Stimulated activated CD4-positive, alpha-beta T cell treated with anti-CD3 and anti-CD28 coated beads, Interleukin-12 subunit alpha, Interleukin-12 subunit beta, amount 100 ng/mL, for 4 hours (primary cell): ENCODE measurements at regions not wholly inside any gene's neighbourhood (a gene's known extent, or its start where the extent isn't known, plus 50 kb on each side); places are given as distances from the start of the nearest gene placed in this dataset.

Experiments used
- DNase-seq: peaks from one replicate; pipeline ENCODE4 v3.0.0-alpha.2; 2020

DNA sequence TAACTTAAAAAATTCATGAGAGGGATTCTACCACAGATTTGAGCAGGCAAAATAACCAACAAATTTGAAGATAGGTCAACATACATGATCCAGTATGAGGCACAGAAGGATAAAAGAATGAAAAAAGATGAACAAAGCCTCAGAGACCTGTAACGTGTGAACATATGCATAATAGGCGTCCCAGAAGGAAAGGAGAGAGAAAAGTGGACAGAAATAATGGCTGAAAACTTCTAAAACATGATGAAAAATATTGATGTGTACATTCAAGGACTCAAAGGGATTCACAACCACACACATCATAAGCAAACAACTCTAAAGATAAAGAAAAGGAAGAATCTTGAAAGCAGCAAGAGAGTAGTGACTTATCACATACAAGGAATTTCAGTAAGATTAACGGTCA is 100.1 kb upstream of the PARD3B start:
- DNase-seq: no peak

DNA sequence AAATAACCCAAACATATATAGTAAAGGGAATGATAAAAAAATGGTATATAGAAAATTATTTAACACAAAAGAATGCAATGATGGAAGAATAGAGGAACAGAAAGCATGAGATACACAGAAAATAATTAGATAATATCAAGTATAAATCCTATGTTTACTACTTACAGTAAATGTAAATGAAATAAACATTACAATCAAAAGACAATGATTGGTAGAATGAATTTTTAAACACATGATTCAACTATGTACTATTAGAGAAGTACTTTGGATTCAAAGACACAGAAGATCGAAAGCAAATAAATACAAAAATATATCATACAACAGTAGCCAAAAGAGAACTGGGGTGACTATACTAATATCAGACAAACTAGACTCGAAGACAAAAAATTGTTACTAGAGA is 97.6 kb upstream of the PARD3B start:
- DNase-seq: no peak

- no peak for DNase-seq
Observed at GRCh38 chr2:204449977-204450376, 95.3 kb upstream of the PARD3B start.

DNA sequence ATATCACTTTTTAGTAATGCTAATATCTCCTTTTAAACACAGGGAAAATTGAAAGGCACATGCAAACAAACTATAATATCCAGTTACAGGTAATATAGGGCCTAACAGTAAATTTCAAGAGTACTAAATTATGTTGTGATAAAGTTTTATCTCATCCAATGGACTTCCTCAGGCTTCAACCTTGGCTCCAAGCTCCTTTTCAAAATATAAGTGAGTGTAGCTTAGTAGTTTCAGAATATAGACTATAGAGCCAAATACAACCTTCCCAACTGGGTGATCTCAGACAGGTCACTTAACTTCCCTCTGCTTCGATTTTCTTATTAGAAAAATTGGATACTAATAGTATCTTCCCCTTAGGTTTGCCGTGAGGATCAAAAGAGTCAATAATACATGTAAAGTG is 93.5 kb upstream of the PARD3B start:
- no peak for DNase-seq

- DNase-seq: no peak
Observed at GRCh38 chr2:204452464-204453023, 92.7 kb upstream of the PARD3B start.

GRCh38 chr2:204453730-204454167 is 91.5 kb upstream of the PARD3B start:
- DNase-seq: no peak

- no peak for DNase-seq
Observed at GRCh38 chr2:204454672-204455380, 90.4 kb upstream of the PARD3B start.

DNA sequence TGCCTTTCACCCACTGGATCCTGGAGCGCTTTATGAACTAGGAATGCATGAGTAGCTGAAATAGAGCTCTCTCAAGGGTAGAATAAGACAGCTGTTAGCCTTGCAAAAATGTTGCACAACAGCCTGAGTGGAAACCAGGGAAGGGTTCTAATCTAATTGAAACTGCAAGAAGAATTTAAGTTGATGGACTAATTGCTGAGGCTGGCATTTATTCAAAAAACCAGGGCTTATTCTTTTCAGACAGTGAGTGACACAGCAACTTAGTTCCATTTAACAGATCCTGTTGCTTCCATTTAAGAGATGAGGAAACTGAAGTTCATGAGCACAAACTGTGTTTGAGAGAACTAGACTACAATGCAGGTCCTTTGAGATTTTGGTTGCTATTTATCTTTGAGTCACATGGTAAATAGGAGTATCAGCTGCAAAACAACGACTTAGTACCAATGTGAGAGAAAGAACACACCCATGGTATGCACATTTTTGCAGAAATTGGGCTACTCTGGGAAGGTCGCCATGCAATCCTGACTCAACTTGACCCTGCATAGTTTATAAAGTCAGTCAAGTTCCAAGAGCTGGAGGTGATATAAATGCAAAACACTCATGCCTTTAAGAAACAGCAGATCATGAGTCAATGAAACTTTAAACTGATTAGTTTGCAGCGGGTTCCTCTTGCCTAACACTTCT is 76.4 kb upstream of the PARD3B start:
- no peak for DNase-seq

DNA sequence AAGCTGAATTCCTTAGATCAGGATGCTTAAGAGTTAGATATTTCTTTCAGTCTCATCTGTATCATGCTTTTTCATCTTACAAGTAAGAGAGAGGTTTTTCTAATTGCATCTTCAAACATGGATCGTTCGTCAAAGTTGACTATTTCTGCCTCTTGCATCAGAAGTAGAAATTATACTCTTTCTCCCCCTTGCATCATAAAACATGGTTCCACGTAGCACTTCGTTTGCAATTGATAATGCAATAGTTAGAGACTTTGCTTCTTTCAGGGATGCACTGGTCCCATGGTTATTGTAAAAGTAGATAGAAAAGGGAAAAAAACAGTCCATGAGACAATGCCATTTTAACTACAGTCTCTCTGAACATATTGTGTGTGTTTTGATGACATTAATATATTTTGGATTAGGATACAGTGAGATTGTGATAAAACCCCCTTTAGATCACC is 75.1 kb upstream of the PARD3B start:
- DNase-seq: no peak

GRCh38 chr2:204470621-204471196 is 74.6 kb upstream of the PARD3B start:
- no peak for DNase-seq

DNA sequence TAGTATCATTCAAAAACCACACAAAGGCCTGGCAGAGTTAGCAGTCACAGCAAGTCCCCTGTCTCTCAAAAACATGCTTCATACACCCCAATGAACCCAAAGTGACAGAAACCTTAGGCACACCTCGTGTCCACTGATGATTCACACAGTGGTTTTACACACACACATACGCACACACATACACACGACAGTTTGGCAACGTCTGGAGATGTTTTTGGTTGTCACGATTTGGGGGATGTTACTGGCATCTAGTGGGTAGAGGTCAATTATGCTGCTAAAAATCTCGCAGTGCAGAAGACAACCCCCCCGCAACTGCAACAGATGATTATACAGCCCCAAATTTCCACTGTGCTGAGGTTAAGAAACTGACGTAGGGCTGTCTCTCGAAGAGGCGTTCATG is 72.9 kb upstream of the PARD3B start:
- no peak for DNase-seq

- no peak for DNase-seq
Observed at GRCh38 chr2:204473224-204473623, 72.1 kb upstream of the PARD3B start.

- DNase-seq: no peak
Observed at GRCh38 chr2:204475399-204475798, 69.9 kb upstream of the PARD3B start.

DNA sequence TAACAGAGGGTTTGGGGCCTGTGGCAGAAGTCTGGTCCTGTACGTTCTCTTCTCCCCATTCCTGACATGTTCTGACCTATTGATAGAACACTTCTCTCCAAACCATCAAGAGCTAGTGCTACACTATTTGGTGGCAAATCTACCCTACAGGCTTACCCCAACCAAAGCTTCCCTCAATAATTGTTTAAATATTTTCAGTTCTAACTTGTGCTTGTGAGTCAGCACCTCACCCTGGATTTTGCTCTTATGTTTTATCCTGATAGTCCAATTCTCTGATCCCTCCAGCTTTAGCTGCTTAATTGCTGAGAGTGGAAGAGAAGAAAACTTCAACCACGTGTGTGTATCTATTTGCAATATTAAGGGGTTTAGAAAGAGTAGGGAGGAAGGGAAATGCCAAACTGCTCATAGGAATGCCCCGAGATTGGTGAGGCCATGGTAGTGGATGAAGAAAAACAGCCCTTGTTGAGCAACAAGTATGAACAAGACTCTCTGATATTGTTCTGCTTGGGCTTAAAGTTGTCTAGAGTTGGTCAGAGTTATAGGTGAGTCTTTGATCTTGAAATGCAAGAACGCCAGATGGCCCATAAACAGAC is 67.8 kb upstream of the PARD3B start:
- DNase-seq: no peak

- DNase-seq: no peak
Observed at GRCh38 chr2:204479557-204479956, 65.7 kb upstream of the PARD3B start.

- DNase-seq: no peak
Observed at GRCh38 chr2:204480676-204481075, 64.6 kb upstream of the PARD3B start.

DNA sequence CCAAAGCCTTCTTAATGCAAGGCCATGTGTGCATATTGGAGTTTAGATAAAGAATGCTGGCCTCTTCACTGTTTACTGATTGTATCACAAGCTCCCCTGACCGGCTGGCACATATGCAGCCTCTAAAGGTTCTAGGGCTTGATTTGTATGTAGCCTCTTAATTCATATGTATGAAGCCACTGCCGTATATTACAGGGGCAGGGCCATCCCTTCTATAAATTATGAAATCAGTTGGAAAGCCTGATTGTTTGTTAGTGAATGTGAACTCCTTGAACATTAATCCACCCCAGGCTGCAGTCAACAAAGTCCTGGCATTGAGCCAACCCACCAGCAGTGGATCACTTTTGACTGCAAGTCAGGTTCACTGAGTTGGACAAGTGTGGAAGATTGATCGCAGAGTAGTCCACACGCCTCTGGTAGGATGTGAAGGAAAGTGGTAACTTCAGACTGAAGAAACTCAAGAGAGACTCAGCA is 61.6 kb upstream of the PARD3B start:
- DNase-seq: no peak

DNA sequence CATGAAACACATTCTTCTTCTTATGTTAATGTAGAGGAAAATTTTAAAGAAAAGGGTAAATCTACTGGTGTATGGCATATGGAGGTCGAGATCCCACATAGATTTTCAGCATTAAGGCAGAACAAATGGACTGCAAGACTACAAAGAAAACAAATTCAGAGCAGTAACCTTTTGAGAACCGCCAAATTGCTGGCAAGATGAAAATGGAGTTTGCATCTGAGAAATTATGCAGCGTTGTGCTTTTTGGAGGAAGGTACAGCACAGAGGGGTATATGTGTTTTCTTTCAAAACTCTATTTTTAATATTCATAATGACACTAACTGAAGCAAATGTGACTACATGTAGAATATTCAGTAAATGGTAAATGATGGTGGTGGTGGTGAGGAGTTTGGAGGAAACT is 59.0 kb upstream of the PARD3B start:
- DNase-seq: no peak

DNA sequence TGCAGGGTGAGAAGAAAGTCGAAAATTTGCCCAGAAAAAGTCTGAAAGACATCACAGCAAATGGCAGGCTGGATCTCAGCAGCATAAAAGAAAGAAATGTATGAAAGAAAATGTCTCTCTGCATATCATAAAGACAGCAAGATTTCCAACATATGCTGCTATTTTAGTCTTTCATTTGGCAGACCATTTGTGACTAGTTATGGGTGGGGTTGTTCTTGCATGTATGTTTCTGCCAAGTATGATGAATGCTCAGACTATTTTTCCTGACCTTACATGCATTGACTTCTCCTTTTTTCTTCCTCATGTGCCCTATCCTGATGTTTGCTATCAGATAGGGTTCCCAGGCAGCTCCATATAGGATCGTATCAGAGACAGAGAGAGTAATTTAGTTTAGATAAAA is 58.5 kb upstream of the PARD3B start:
- DNase-seq: no peak

GRCh38 chr2:204487447-204488229 is 57.6 kb upstream of the PARD3B start:
- DNase-seq: no peak

GRCh38 chr2:204491528-204491927 is 53.7 kb upstream of the PARD3B start:
- DNase-seq: no peak

DNA sequence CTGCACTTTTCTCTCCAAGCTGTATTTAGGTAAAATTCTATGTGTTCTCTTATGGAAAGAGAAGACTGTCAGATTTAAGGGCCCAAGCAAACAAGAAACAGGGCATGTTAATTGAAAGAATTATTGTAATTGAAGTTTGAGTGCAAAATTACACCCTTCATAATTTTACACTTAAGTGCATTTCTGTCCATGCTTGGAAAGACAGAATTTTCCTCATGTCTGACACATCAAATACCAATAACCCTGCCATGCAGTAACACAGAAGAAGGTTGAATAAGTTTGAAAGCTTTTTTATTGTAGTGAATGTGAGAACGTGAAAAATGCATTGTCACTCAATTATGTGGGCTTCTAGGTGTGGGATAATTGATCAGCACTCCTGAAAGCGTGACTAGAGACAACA is 52.9 kb upstream of the PARD3B start:
- no peak for DNase-seq

GRCh38 chr2:204494681-204495080 is 50.6 kb upstream of the PARD3B start:
- DNase-seq: no peak
